RWPE2 (cell line): ENCODE measurements at regions not wholly inside any gene's neighbourhood (a gene's known extent, or its start where the extent isn't known, plus 50 kb on each side); places are given as distances from the start of the nearest gene placed in this dataset.
A peak's percentile ranks its signal among the peaks of the same experiment; 100 is the strongest.
"Not testable (repeated sequence)": the region's sequence is repeated elsewhere in the genome, so short reads cannot be mapped to it uniquely, and the experiment has no call there.

Experiments used
- ATAC-seq: fragments of 200-7000 bp; cut with Tn5 transposase; 3 replicates; pipeline ENCODE4 v1.9.1; 2021; ENCODE audit warnings: low read depth
- DNase-seq: peaks from one replicate; pipeline ENCODE4 v3.0.0-alpha.2; 2020; ENCODE audit warnings: low spot score
- H3K27ac ChIP-seq: fragments of 450-650 bp; 2 replicates; pipeline ENCODE4 v1.5.1; 2017; ENCODE audit warnings: mild to moderate bottlenecking; ENCODE audit not compliant: poor library complexity, severe bottlenecking
- H3K27me3 ChIP-seq: fragments of 250-450 bp; sonication (Bioruptor Pico); 2 replicates; pipeline ENCODE4 v1.5.1; 2021; ENCODE audit warnings: mild to moderate bottlenecking, moderate library complexity; ENCODE audit not compliant: insufficient read depth, poor library complexity, severe bottlenecking
- H3K36me3 ChIP-seq: fragments of 250-450 bp; sonication (Bioruptor Pico); 2 replicates; pipeline ENCODE4 v1.5.1; 2020; ENCODE audit warnings: low read depth, mild to moderate bottlenecking, moderate library complexity
- H3K4me1 ChIP-seq: fragments of 250-450 bp; sonication (Bioruptor Pico); 2 replicates; pipeline ENCODE4 v1.5.1; 2021; ENCODE audit warnings: mild to moderate bottlenecking, moderate library complexity; ENCODE audit not compliant: insufficient read depth, poor library complexity, severe bottlenecking
- H3K4me3 ChIP-seq: fragments of 250-450 bp; sonication (Bioruptor Pico); 2 replicates; pipeline ENCODE4 v1.5.1; 2021; ENCODE audit warnings: mild to moderate bottlenecking, moderate library complexity; ENCODE audit not compliant: severe bottlenecking
- H3K9me3 ChIP-seq: fragments of 250-450 bp; sonication (Bioruptor Pico); 2 replicates; pipeline ENCODE4 v1.5.1; 2021; ENCODE audit warnings: mild to moderate bottlenecking, moderate library complexity; ENCODE audit not compliant: severe bottlenecking
- CTCF ChIP-seq: fragments of 450-650 bp; IDR thresholded peaks from one replicate; pipeline ENCODE4 v1.5.1; 2017; ENCODE audit warnings: mild to moderate bottlenecking, moderate library complexity; ENCODE audit not compliant: poor library complexity, severe bottlenecking

DNA sequence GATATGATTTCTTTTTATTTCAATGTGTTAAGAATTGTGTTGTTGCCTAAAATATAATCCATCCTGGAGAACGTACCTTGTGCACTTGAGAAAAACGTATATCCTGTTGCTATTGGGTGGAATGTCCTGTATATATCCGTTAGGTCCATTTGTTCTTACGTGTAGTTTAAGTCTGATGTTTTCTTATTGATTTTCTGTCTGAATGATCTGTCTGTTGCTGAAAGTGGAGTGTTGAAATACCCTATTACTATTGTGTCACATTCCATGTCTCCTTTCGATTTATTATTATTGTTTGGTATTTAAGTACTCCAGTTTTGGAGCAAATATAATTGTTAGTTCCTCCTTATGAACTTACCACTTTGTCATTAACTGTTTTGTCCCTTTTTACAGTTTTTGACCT, 270.6 kb downstream of the UBE2NL start:
- H3K4me1 ChIP-seq, ATAC-seq: not testable (repeated sequence)

DNA sequence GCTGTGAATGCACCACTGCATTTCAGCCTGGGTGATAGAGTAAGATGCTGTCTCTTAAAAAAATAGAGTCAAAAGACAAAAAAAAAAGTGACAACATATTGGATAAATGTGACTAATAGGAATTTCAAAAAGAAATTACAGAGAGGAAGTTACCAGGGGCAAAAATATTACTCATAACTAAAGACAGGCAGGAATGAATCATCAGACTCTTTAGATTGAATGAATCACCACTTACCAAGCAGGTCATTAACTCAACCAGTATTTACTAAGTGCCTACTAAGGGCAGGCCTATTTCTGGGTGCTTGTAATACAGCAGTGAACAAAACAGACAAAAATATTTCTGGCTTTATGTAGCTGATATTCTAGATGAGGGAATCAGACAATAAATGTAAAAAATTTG, 301.3 kb downstream of the UBE2NL start:
- not testable (repeated sequence) for H3K36me3 ChIP-seq, H3K27ac ChIP-seq, H3K27me3 ChIP-seq, H3K4me1 ChIP-seq, H3K4me3 ChIP-seq, DNase-seq, H3K9me3 ChIP-seq
- ATAC-seq: peak; percentile 97

More for the DNA sequence above, 270.6 kb downstream of the UBE2NL start:
- not testable (repeated sequence) for H3K36me3 ChIP-seq, H3K4me3 ChIP-seq, H3K27ac ChIP-seq, H3K27me3 ChIP-seq, DNase-seq, H3K9me3 ChIP-seq

DNA sequence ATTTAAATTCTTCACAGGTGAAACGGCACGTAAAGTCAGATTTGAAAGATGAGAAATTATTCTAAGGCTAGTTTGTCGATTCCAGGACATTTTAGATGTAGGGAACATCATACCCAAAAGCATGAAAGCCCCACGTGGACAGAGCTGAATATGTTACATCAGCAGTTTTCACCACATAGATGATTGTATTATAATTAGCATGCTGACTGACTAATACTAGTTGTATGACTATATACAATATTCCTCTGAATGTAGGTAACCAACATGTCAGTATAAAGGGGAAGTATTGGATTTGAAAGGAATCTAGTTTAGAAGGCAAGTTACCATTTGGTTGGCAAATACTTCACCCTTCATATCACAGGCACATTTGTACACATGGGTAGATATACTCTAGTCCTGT, 304.6 kb downstream of the UBE2NL start:
- H3K9me3 ChIP-seq, H3K4me1 ChIP-seq, H3K27me3 ChIP-seq, H3K36me3 ChIP-seq, H3K4me3 ChIP-seq, H3K27ac ChIP-seq, DNase-seq, ATAC-seq: not testable (repeated sequence)

GRCh38 chrX:144197057-144197456, 313.2 kb downstream of the UBE2NL start:
- not testable (repeated sequence) for DNase-seq, H3K4me3 ChIP-seq, ATAC-seq, H3K27me3 ChIP-seq, H3K27ac ChIP-seq, H3K9me3 ChIP-seq, H3K4me1 ChIP-seq, H3K36me3 ChIP-seq

GRCh38 chrX:144202726-144203125, 318.9 kb downstream of the UBE2NL start:
- not testable (repeated sequence) for ATAC-seq, H3K4me1 ChIP-seq, H3K27ac ChIP-seq, H3K4me3 ChIP-seq, H3K27me3 ChIP-seq, DNase-seq, H3K9me3 ChIP-seq, H3K36me3 ChIP-seq

DNA sequence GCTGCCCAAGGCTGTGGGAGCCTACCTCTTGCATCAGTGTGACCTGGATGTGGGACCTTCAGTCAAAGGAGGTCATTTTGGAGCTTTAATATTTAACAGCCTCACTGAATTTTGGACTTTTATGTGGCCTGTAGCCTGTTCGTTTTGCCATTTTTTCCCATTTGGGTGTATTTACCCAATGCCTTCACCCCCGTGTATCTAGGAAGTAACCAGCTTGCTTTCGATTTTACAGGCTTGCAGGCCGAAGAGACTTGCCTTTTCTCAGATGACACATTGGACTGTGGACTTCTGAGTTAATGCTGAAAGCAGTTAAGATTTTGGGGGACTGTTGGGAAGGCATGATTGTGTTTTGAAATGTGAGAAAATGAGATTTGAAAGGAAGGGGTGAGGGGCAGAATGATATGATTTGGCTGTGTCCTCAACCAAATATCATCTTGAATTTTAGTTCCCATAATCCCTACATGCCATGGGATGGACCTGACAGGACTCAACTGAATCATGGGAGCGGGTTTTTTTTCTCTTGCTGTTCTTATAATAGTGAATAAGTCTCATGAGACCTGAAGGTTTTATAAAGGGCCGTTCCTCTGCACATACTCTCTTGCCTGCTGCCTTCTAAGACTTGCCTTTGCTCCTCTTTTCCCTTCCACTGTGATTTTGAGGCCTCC, 324.6 kb downstream of the UBE2NL start:
- not testable (repeated sequence) for H3K9me3 ChIP-seq, H3K4me3 ChIP-seq, H3K27me3 ChIP-seq, ATAC-seq, H3K27ac ChIP-seq, H3K36me3 ChIP-seq, DNase-seq, H3K4me1 ChIP-seq

DNA sequence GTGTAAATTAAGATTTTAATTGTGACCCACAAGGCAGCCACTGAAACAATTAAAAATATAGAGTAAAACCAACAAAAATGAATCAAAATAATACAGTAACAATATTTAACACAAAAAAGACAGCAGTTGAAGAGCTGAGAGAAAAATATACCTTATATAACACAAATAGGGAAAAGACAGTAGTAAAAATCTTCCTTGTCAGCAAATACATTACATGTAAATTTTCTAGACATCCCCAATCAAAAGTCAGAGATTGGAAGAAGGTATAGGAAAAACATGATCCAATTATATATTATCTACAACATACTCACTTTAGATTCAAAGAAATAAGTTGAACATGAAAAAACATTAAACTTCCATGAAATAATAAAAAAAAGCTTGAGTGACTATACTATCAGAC, 330.8 kb downstream of the UBE2NL start:
- Histone ChIP-seq H3K27ac (no peak overlapping the region), H3K36me3 (no peaks in the 10 kb centered on the region), H3K27me3 (no peaks in the 10 kb centered on the region), H3K4me3 (no peak overlapping the region), H3K4me1 (no peaks in the 10 kb centered on the region), H3K9me3 (no peaks in the 10 kb centered on the region)
- no peak for TF ChIP-seq CTCF
- no peak for DNase-seq
- no peak for ATAC-seq

- Histone ChIP-seq H3K4me1 (no peaks in the 10 kb centered on the region), H3K36me3 (no peaks in the 10 kb centered on the region), H3K27ac (no peak overlapping the region), H3K27me3 (no peaks in the 10 kb centered on the region), H3K9me3 (no peaks in the 10 kb centered on the region), H3K4me3 (no peak overlapping the region)
- ATAC-seq (peak; percentile 66), DNase-seq (no peak)
- TF ChIP-seq CTCF: peak; percentile 13
Measured at GRCh38 chrX:144219035-144219434, 335.2 kb downstream of the UBE2NL start.

DNA sequence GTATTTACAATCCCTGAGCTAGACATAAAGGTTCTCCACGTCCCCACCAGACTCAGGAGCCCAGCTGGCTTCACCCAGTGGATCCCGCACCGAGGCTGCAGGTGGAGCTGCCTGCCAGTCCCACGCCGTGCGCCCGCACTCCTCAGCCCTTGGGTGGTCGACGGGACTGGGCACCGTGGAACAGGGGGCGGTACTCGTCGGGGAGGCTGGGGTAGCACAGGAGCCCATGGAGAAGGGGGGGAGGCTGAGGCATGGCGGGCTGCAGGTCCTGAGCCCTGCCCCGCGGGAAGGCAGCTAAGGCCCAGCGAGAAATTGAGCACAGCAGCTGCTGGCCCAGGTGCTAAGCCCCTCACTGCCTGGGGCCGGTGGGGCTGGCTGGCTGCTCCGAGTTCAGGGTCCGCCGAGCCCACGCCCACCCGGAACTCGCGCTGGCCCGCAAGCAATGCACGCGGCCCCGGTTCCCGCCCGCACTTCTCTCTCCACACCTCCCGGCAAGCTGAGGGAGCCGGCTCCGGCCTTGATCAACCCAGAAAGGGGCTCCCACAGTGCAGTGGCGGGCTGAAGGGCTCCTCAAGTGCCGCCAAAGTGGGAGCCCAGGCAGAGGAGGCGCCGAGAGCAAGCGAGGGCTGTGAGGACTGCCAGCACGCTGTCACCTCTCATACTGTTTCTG, 347.4 kb downstream of the UBE2NL start:
- H3K9me3 ChIP-seq, DNase-seq, H3K27me3 ChIP-seq, H3K36me3 ChIP-seq, H3K4me3 ChIP-seq, H3K27ac ChIP-seq, H3K4me1 ChIP-seq, ATAC-seq: not testable (repeated sequence)
